GM18511 (cell line): ENCODE measurements at regions not wholly inside any gene's neighbourhood (a gene's known extent, or its start where the extent isn't known, plus 50 kb on each side); places are given as distances from the start of the nearest gene placed in this dataset.

Experiments used
- ATAC-seq: cut with Tn5 transposase; IDR thresholded peaks from one replicate; pipeline ENCODE4 v1.9.1; 2021; ENCODE audit warnings: mild to moderate bottlenecking, moderate library complexity; ENCODE audit not compliant: unreplicated experiment

GRCh38 chr13:68214691-68215415 is 984.7 kb upstream of the PCDH9 start:
- no peak for ATAC-seq

DNA sequence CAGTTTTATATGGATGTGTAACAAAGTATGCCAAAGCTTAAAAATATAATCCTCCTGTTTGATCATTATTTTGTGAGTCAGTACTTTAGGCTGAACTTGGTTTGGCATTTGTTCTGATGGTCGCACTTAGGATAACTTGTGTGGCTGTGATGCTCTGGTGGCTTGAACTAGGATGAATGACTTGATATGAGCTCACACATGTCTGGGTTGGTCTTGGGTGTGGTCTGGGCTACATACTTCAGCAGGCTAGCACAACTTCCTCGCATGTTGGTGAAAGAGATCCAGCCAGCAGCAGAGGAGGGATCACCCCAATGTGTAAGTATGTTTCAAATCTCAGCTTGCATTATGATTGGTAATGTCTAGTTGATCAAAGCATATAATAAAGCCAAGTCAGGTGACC is 969.1 kb upstream of the PCDH9 start:
- no peak for ATAC-seq

GRCh38 chr13:68190818-68191217 is 960.7 kb upstream of the PCDH9 start:
- ATAC-seq, result no peak

DNA sequence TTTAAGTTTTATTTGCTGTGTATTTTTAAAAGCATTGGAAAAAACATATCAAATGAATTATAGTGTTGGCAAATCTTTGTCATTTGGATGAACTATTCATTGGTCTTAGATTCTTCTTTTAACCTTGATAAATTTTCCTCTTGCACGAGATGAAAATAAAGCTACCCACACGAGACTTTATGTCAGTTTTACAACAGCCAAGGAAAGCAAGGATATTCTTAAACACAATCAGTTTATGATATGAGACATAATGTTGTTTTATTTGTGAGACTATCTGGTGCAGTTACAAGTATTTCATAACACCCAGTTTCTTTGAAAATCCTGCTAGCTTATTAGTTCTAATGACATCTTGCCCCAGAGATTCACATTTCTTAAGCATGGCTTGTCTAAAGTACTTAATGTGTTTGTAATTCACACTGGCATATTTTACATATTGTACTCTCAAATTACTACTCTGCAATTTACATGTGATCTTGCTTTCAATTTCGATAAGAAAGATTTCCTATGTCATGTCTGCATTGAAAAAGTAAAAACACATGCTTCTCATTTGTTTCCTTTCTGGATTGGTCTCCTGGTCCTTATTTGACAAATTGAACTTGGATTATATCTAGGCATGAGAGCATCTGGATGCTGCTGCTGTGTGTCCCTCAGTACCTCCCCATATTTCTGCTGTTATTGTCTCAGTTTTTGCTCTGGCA is 955.5 kb upstream of the PCDH9 start:
- ATAC-seq, result peak; percentile 71

GRCh38 chr13:68176475-68176874 is 946.3 kb upstream of the PCDH9 start:
- ATAC-seq, result no peak

- ATAC-seq, result no peak
Observed at GRCh38 chr13:68174893-68175292, 944.8 kb upstream of the PCDH9 start.

DNA sequence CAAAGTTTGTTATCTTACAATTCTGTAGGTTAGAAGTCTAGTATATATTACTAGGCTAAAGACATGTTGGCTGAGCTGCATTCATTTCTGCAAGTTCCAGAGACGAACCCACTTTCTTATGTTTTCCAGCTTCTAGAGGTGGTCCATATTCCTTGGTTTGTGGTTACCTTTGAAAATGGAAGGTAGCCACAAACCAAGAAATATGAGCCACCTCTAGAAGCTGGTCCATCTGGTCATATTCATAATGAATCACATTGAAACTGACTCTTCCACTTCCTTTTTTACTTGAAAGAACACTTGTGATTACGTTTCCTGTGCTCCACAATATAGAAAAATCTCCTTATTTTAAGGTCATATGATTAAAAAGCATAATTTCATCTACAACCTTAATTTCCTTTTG is 943.0 kb upstream of the PCDH9 start:
- peak; percentile 71 for ATAC-seq

GRCh38 chr13:68170961-68171360 is 940.8 kb upstream of the PCDH9 start:
- ATAC-seq, result no peak

DNA sequence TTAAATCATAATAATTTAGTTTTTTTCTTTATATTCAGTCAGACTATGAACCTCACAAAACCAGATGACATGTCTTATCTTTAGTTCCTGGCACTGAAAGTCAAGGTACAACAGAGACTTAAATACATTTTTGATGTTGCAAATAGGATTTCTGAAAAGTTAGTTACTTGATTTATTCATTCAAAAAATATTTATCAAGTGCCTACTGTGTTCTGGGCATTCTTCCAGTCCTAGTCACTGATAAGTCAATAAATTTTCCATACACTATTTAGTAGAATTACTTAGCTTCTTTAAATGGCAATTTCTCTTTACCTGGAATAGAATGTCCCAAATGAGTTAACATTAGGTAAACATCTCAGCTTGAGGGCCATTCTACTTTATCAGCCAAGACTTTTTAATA is 938.3 kb upstream of the PCDH9 start:
- ATAC-seq, result no peak

- ATAC-seq, result no peak
Observed at GRCh38 chr13:68160466-68160865, 930.3 kb upstream of the PCDH9 start.

DNA sequence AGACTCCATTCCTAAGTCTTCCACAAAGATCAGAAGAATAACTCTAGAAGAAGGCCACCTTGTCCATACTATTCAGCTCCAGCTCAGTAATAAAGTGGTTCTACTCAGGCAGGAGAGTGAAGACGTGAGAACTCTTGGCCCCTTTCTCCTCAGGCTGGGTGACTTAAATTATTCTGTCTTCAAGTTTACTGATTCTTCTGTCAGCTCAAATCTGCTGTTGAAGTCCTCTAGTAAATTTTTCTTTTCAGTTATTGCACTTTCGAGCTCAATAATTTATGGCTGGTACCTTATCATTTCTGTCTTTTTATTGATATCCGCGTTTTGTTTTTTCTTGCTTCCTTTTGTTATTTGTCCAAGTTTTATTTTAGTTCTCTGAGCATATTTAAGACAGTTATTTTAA is 922.3 kb upstream of the PCDH9 start:
- ATAC-seq, result no peak

DNA sequence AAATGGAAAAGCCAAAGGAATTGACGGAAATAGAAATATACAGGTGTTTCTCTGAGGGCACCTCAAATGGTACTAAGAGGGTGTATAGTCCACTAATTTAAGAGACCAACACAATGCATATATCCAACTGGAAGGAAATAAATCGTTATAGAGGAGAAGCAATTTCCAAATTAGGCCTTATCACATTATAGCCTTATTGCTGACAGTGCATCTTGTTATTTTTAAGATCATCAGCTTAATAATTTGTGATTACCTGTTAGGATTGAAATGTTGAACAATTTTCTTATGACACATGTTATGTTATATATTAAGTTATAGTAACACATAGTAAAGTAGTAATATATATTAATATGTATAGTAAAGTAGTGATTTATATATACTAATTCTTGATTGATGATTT is 915.7 kb upstream of the PCDH9 start:
- no peak for ATAC-seq

DNA sequence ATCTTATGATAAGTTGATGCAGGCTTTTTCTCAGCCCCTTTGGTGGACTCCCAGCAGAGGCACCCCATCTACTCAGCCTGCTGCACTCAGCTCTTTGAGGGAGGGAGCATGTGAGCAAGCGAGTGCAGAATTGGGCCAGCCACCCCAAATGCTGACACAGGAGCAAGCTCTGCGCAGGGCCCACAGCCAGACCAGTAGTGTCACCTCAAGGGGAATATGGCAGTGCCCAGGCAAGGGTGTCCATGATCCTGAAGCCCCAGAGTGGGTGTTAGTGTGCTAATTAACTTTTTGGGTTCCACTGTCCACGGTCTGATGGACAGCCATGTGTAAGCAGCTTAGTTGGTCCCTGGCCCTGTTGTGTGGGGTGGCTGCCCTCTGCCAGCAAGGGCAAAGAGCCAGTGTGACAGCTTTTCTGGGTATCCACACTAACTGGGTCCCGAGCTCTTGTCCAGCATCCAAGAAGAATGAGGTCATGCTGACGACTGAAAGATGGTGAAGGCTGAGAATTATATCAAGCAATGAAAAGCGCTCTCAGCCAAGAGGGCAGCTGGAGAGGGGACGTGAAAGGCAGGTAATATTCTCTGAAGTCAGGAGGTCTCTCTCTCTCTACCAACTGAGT is 898.3 kb upstream of the PCDH9 start:
- no peak for ATAC-seq

- no peak for ATAC-seq
Observed at GRCh38 chr13:68125087-68125480, 894.9 kb upstream of the PCDH9 start.

DNA sequence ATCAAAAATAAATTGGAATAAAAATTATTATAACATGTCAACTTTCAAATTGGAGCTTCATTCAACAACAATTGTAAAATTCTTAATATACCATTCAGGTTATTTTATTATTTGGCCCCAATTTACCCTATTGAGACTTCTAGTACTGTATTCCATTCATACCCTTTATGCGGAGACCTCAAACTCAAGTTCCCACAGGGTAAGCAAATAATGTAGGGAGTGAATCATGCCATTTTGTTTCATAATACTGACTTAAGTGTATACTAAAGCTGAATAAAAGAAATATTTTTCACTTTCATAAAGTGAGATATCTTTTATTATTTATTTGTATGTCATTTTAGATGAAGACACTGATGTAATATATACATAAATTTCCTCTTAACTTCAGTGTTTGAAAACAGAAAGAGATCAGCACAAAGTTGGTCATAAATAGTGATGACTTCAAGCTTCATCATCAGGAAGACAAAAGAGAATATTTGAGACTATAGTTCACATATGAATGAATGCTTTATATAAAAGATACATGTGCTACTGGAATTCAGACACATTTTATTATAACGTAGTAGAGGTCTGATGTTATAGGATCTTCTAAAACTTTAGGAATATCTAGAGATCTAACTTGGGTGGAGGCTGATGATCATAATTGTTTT is 894.4 kb upstream of the PCDH9 start:
- no peak for ATAC-seq

- ATAC-seq, result no peak
Observed at GRCh38 chr13:68110178-68110768, 880.1 kb upstream of the PCDH9 start.

GRCh38 chr13:68107667-68108066 is 877.5 kb upstream of the PCDH9 start:
- no peak for ATAC-seq

DNA sequence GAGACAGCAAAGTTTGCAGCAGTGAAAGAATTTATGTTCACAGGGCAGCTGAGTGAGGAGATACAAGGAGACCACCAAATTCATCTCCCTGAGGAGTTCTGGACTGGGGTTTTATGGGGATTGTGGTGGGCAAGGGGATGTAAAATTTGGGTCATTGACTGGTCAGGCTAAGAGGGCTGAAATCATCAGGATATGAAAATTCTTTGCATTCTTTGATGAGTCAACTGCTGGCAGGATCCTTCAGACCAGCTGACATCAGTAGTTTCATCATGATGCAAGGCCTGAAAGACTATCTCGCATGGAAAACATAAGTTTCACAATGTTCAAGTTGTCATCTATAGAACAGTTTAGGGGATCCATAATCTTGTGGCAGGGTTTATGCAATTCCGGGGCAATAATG is 869.5 kb upstream of the PCDH9 start:
- ATAC-seq, result no peak

- no peak for ATAC-seq
Observed at GRCh38 chr13:68081061-68081460, 850.9 kb upstream of the PCDH9 start.

GRCh38 chr13:68078874-68079273 is 848.7 kb upstream of the PCDH9 start:
- ATAC-seq, result no peak

DNA sequence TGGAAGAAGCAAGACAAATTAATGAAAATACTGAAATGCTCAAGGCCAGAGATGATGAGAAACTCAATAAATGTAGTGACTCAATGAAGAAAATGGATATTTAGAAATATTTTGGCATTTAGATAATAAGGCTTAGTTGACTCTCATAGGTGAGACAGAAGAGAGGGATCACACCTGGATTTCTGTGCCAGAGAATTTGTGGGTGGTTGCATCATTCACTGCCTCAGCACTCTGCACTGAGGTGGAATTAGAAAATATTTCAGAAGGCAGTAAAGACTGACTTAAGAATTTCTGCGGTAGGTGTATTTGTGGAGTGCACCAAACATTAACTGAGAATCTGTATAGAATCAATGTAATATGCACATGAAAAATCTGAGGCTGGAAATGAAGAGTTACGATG is 848.3 kb upstream of the PCDH9 start:
- no peak for ATAC-seq
